ENCODE measurements at regions not wholly inside any gene's neighbourhood (a gene's known extent, or its start where the extent isn't known, plus 50 kb on each side); places are given as distances from the start of the nearest gene placed in this dataset.
"Not testable (repeated sequence)": the region's sequence is repeated elsewhere in the genome, so short reads cannot be mapped to it uniquely, and the experiment has no call there.

DNA sequence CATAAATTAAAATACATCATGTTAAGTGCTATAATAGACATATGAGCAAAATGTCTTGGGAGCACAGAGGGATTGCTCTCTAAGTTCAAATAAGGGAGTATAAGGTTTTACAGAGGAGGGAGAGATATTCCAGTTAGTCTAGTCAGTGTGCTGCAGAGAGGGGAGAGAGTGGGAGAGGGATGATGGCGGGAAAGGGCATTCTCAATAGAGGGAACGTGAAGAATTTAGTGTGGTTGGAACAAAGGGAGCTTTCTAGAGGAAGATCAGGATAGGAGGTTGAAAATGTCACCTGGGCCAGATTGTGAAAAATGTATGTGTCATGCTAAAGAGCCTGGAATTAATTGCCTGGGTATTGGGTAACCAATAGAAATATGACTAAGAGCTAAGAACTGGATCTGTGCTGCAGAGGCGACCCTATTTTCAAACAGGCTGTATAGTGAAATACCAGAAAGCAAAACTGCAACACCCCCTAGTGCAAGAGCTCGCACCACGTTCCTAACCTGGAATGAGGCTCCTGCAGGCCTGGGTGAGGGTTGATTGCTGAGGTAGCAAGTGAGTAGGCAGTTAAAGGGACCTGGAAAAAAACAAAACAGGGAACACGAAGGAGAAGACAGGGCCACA, 791.8 kb upstream of the C9orf72 start:
- DNase-seq, result no peak

DNA sequence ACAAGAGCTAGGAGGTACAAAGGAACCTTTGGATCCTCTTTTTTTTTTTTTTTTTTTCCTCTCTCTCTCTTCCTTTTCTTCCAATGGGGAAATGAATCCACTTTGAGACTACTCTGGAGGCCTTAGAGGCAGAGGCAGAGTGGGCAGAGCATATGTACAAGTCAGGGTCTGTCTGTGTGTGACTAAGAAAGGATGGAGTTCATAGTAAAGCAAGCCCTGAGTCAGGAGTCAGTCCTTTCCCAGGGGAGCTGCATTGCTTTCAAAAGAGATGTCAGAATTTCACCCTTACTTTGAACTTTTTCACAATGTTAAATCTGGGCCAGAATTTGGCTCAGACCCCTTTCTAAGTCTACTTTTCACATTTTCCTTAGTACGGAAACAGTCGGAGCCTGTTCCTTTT, 792.4 kb upstream of the C9orf72 start:
- DNase-seq, result no peak

DNA sequence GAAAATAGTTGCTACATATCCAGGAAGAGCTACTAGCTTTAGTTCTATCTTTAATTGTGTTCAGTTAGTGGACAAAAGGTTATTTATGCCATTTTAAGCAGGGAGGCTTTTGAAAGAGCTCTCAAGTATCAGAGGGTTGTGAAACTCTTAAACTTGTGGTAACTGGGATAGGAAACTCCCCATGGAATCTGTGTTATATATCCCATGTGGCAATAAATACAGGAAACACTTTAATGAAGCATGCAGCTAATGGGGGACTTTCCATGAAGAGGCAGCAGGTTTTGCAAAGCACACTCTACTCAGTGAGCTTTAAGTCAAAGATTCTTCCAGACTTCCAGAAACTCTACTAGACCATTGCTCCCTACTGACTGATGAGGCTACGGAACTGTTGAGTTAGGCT, 805.0 kb upstream of the C9orf72 start:
- DNase-seq, result no peak

DNA sequence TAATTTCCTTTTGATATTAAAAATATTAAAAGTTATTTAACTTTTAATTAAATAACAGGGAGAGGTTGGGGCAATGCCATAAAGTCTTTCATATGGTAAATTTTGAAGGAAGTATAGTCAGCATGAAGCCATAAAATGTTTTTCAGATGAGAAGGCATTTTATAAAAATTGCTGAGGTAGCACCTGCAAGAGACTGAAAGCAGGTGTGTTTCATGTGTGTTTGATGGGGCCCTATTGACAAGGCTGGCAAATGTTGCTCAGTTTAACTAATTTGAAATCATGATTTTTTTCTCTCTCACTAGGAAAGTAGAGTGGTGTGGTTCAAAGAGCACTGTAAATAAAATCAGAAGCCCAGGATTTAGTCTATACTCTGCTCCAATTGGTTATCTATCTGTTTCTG, 805.8 kb upstream of the C9orf72 start:
- no peak for DNase-seq

DNA sequence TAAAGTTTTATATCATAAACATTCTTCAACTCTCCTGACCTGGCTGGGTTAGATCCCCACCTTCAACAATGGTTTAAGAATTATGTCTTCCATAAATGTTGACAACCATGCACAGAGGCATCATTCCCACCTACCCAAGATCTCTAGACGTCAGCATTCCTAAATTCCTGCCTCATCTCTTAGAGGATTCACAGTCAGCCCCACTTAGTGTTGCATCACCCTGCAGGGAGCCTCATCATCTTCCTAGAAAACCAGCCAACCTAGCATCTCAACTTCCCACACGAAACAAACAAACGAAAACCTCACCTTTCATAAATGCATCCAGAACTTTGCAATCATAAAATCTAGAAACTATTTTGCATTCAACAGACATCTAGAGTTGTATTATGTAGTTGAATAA, 816.1 kb upstream of the C9orf72 start:
- DNase-seq, result no peak

DNA sequence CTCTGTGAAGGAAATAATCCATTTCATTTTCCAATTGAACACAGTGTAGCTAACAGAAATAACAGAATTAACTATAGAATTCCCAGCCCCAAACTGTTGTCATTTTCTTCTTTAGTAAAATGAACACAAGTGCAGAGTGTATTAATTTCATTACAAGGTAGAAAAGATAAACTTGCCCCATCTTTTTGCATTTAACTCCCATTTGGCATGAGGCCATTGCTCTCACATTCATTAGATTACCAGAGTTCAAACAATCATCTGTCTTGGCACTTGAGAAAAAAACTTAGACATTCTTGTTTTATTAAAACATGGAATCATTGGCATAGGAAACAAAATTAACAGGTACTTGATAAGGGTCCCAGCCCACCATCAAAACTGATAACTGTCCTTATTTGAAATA, 821.5 kb upstream of the C9orf72 start:
- DNase-seq, result no peak

DNA sequence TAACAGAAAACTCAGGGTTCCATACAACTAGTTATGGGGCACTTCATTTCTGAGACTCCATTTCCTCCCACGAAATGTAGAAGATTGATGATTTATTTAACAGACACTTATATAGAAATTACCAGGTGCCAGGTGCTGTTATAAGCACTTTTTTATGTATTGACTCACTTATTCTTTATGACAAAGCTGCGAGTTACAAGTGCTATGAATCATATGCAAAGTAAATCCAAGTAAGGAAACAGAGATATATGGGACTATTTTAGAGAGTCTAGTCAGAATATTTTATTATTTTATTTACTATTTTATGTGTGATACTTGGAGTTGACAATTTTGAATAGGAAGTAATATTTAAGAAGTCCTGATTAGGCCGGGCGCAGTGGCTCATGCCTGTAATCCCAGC, 822.8 kb upstream of the C9orf72 start:
- no peak for DNase-seq

DNA sequence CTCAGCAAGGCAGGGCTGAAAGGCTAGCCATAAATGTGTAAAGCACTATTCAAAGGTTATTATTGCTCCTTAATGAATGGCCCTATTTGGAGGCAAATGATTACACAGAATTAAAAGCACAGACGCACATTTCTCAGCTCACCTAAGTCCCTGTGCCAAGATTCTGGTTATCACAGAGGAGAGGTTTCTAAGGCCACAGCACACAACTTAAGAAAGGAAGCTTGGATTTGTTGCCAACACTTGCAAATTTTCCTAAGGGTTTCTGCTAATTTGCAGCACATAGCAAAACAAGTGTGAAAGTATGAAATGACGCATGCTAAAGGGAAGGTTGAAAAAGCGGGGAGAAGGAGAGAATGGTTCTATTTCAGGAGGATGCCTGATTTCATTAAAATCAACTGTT, 834.1 kb upstream of the C9orf72 start:
- DNase-seq, result no peak

DNA sequence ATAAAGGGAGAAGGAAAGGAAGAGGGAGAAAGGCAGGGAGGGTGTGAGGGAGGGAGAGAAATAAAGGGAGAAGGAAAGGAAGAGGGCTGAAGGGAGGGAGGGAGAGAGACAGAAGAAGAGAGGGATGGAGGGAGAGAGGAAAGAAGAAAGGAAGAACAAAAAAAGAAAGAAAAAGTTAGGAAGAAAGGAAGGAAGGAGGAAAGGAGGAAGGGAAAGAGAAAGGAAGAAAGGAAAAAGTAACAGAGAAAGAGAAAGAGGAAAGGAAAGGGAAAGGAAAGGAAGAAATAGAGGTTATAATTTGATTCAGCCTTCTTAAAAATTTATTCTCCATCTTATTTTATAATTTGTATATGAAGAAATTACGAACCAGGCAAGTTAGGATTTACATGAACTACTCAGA, 836.6 kb upstream of the C9orf72 start:
- no peak for DNase-seq

DNA sequence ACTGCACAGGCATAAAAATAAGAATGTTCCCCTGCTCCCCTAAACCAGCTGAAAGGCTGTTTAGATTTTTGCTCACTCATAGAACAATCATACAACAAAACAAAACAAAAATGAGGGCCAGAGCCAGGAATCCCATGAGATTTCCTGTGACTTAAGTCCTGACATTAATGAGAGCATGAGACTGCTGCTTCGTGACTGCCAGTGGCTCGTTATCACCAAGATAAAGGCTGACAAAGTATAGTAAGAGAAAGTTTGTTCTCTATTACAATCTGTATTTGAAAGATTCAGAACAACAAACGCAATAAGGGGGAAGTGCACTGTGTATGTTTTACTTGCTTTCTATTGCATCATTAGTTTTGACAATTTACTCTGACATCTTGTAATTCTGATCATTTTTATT, 837.1 kb upstream of the C9orf72 start:
- DNase-seq, result no peak

DNA sequence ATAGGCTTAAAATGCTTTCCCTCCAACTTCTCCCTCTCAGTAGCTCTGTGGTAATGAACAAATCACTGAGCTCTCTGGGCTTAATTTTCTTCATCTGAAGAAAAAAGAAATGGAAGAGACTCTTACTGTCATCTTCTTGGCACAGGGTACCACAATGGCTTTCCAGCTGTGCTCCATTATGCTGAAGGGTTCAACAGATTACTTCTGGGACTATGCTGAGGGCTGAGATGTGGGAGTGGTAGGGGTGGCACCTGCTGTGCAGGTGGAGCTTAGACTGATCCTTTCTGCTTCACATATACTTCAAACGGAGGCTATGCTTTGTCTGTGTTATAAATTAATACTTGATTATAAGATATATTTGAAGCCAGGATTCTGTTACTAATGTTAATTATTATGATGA, 840.2 kb upstream of the C9orf72 start:
- no peak for DNase-seq

DNA sequence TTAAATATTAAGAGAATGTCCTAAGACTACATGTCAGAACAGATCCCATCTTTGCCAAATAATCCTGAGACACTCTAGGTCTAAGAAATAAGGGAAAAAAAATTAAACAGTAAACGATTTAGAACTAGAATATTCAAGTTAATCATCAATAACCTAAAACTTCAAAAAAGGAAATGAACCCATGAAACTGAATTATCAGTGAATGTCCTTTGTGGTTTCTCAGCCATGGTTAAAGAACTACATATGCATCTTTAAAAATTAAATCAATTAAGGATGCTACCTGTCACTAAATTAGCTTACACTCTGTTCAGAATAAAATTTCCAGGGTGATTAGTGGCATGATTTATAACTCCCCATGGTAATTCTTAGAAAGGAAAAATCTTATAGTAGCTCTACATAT, 850.0 kb upstream of the C9orf72 start:
- no peak for DNase-seq

DNA sequence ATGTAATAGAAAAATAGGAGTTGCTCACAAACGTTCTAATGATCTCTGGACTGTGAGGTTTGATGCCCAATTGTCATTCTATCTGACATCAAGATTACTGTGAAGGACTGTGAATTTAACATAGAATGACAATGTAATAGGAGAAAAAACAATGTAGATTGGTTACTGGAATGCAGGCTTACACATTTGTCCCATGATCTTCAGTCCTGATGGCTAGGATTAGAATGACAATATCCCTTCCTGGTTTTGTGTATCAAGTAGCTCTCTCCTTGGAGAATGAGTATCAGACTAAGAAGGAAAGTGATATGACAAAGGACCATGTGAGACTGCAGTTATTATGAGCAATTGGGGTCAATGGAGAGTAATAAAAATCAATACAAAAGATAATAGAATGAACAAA, 862.2 kb upstream of the C9orf72 start:
- DNase-seq, result no peak

DNA sequence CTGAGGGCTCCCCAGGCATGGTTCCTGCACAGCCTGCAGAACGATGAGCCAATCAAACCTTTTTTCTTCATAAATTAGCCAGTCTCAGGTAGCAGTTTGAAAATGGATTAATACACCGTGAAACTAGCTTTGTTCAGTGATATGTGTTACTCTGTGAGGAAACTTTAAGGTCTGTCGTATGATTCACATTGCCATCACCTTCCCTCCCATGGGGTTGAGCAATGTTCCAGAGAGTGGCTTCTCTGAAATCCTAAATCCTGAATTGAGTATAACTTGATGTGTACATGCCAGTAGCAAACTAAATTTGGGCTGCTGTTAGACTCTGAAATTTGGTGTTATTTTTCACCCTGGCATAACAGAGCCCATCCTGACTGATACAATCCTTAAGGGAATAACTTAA, 866.4 kb upstream of the C9orf72 start:
- DNase-seq, result no peak

DNA sequence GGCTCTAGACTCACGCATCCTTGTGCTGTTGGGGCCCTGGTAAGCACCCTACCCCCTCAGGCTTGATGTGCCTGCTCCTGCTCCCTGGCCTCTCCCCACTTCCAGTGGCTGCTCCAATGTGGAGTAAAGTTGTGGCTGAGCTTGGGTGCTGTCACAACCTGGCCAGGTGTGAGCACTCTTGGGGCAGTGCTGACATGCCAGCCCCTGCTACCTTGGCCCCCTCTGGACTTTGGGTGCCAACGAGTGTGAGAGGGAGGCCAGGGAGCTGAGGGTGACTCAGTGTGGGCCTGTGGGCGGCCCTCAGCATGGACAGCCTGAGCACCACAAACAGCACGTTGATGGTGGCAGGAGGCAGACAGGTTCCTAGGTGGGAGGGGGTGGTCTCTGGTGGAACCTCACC, 870.2 kb upstream of the C9orf72 start:
- DNase-seq, result no peak

DNA sequence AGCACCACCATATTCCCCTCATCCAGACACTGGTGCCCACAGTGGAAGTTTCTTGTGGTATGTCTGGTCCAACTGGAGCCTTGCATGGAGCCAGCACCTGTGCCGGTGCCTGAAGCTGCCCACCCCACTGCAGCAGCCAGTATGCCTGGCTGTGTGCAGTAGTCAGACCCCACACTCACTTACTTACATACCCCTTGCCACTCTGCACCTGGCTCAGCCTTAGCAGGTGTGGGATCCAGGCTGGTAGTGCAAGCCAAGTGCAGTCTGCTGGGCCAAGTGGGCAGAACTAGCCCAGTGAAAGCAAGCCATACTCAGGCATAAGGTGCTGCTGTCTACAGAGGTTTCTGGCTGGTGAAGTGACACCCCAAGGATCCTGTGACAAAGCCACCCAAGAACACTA, 871.4 kb upstream of the C9orf72 start:
- DNase-seq, result no peak

DNA sequence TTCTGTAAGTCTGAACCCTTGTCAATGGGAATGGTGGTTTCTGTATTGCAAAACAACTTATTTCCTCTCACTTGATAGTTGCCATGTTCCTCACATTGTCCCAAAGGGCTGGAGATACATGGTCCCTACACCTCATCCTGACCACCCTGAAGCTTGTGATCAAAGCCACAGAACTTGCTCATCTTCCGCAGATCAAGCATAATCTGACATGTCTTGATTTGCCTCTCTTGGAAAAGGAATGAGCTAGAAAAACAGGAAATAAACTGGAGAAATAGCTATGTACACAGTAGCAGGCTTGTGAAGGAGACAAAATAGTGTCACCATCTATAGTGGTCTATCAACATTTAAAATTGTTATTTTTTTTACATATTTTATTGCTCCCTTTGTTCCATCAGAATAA, 871.9 kb upstream of the C9orf72 start:
- no peak for DNase-seq

DNA sequence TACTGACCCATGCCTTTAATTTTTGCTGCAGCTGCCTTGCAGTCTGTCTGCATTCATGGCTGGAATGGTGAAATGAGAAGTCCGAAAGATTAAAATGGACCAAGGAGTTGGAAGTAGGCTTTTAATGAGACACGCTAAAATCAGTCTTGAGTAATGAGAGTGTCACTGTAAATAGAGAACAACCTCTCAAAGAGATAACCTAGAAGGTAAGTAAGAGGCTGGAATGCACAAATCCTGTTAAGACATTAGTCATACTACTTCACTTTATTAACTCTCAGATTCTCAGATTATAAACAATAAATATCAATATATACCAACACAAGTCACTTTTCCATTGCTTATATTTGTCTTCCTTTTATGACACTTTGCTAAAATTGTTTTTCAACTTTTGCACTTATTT, 880.6 kb upstream of the C9orf72 start:
- no peak for DNase-seq

DNA sequence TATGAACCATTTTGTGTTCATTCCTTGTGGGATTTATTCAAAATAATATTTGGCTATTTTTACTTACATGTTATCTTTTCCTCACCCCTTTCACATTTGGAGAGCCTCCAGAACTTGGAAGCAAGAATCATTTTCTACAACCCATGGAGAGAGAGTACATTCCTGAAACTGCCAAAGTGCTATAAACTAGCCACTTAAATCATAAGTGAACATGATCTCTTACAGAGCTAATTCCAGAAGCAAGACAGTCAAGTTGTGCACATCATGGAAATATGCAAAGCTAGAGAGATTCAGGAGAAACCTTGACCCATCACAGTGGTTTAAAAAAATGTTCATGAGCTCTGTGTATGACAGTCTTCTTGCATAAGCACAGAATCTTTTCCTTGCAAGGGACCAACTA, 883.6 kb upstream of the C9orf72 start:
- no peak for DNase-seq

DNA sequence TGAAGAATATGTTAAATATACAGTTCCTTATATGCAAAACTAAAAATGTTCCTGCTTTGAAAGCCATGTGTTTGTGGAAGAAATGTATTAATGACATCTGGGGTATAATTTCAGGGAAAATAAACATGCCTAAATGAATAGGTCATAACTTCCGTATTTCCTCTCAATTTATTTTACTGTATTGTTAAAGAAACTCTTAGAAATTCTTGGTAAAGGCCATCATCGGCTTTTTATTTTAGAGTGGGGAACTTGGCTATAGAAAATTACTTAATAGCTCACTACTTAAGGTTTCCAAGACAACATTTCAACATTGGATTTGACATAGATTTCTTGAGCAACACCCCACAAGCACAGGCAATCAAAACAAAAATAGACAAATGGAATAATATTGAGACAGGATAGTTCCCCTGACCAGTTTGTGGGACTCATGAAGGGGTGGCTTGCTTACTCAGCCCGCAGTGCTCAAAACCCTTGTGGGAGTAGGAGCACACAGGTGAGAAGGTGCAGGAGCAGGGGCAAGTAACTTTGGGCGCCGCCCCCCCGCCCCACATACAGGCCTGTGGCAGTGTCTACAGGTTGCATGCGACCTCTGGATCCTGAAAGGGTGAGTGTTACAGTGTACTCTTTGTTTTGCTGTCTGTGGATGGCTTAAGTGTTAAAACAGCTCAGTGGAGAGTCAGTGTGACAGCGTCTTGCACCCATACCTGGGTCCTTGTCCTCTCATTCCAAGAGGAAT, 891.4 kb upstream of the C9orf72 start:
- DNase-seq, result no peak

DNA sequence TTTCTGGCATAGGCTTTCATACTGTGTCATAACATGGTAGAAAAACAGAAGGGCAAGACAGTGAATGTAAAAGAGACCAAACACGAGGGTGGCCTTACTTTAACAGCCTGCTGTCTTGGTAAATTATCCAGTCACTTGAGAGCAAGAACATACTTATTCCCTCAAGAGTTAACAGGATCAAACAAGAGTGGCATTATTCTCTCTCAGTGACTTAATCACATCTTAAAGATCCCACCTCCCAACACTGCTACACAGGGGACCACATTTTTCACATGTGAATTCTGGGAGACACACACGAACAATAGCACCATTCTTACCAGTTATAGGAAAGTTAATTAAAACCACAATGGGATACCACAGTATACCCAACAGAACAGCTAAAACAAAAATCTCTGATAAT, 898.0 kb upstream of the C9orf72 start:
- DNase-seq, result no peak

DNA sequence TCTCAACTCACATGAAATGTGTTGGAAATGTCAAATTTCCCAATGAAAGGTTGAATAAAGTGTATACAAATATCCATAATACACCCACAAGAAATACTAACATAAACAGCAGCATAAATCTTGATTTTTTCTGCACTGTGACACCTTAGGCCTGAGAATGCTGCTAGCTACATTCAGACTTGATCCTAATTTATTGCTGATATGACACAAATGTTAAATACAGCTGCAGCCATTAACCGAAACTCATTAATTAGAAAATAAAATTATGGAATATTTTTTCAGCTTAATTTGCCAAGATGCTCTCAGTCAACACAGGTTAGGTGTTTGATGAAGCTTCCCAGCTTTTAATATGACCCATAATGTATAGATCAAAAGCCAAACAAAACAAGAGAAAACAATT, 914.3 kb upstream of the C9orf72 start:
- DNase-seq, result no peak

DNA sequence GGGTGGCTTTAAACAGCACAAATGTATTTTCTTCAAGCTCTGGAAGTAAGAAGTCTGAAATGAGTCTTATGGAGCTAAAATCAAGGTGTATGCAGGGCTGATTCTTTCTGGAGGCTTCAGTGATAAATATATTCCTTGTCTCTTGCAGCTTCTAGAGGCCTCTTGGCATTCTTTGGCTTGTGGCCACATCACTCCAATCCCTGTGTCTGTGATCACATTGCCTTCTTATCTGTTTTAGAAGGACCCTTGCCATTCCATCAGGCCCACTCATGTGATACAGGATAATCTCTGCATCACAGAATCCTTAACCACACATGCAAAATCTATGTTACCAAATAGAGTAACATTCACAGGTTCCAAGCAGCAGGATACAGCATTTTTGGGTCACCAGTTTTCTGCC, 917.8 kb upstream of the C9orf72 start:
- DNase-seq, result no peak

DNA sequence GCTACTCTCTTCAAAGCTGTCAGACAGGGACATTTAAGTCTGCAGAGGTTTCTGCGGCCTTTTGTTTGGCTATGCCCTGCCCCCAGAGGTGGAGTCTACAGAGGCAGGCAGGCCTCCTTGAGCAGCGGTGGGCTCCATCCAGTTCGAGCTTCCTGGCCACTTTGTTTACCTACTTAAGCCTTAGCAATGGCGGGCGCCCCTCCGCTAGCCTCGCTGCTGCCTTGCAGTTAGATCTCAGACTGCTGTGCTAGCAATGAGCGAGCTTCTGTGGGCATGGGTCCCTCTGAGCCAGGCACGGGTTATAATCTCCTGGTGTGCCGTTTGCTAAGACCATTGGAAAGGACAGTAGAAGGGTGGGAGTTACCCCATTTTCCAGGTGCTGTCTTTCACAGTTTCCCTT, 924.9 kb upstream of the C9orf72 start:
- not testable (repeated sequence) for DNase-seq

DNA sequence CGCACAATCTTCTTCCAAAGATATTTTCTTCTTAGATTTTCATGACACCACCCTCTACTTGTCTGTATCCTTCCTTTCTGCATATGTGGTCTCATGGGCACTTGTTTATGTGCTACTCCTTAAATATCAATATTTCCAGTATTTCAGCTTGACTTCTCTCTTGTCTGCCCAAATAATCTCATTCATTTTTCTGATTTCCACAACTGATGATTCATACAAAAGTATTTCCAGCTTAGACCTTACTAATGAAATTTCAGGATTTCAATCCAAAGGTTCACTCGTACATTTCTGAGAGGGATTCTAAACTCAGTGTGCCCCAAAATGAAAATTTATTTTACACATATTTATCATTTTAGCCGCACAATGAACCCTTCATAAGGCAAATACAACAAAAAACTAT, 928.9 kb upstream of the C9orf72 start:
- no peak for DNase-seq

Measured in T-helper 2 cell (primary cell).